ENCODE measurements at regions not wholly inside any gene's neighbourhood (a gene's known extent, or its start where the extent isn't known, plus 50 kb on each side); places are given as distances from the start of the nearest gene placed in this dataset.
"Not testable (repeated sequence)": the region's sequence is repeated elsewhere in the genome, so short reads cannot be mapped to it uniquely, and the experiment has no call there.

- no peak for DNase-seq
These were observed 246.9 kb upstream of the DUSP10 start for GRCh38 chr1:221988829-221989228.

GRCh38 chr1:221987860-221988520 lies 246.1 kb upstream of the DUSP10 start:
- no peak for DNase-seq

GRCh38 chr1:221983444-221983843 lies 241.6 kb upstream of the DUSP10 start:
- DNase-seq = no peak

GRCh38 chr1:221981461-221981860 lies 239.6 kb upstream of the DUSP10 start:
- DNase-seq = no peak

GRCh38 chr1:221979444-221980032 lies 237.6 kb upstream of the DUSP10 start:
- DNase-seq = no peak

GRCh38 chr1:221978631-221979334 lies 236.9 kb upstream of the DUSP10 start:
- not testable (repeated sequence) for DNase-seq

GRCh38 chr1:221973787-221974186 lies 231.9 kb upstream of the DUSP10 start:
- DNase-seq = not testable (repeated sequence)

GRCh38 chr1:221972276-221973235 lies 230.7 kb upstream of the DUSP10 start:
- no peak for DNase-seq

GRCh38 chr1:221971035-221971434 lies 229.1 kb upstream of the DUSP10 start:
- not testable (repeated sequence) for DNase-seq

GRCh38 chr1:221969298-221969858 lies 227.5 kb upstream of the DUSP10 start:
- not testable (repeated sequence) for DNase-seq

GRCh38 chr1:221967538-221967937 lies 225.6 kb upstream of the DUSP10 start:
- DNase-seq = not testable (repeated sequence)

- DNase-seq = not testable (repeated sequence)
These were observed 225.0 kb upstream of the DUSP10 start for GRCh38 chr1:221966888-221967287.

GRCh38 chr1:221965891-221966290 lies 224.0 kb upstream of the DUSP10 start:
- DNase-seq = not testable (repeated sequence)

GRCh38 chr1:221965252-221965651 lies 223.4 kb upstream of the DUSP10 start:
- no peak for DNase-seq

- no peak for DNase-seq
These were observed 221.9 kb upstream of the DUSP10 start for GRCh38 chr1:221963742-221964141.

GRCh38 chr1:221962385-221962784 lies 220.5 kb upstream of the DUSP10 start:
- no peak for DNase-seq

GRCh38 chr1:221961532-221962292 lies 219.8 kb upstream of the DUSP10 start:
- no peak for DNase-seq

- DNase-seq = not testable (repeated sequence)
These were observed 216.3 kb upstream of the DUSP10 start for GRCh38 chr1:221958161-221958562.

GRCh38 chr1:221957350-221957749 lies 215.5 kb upstream of the DUSP10 start:
- not testable (repeated sequence) for DNase-seq

GRCh38 chr1:221949996-221950395 lies 208.1 kb upstream of the DUSP10 start:
- DNase-seq = no peak

GRCh38 chr1:221948459-221948858 lies 206.6 kb upstream of the DUSP10 start:
- DNase-seq = no peak

- no peak for DNase-seq
These were observed 205.8 kb upstream of the DUSP10 start for GRCh38 chr1:221947731-221948130.
